Epithelial cell of esophagus (primary cell): ENCODE measurements at regions not wholly inside any gene's neighbourhood (a gene's known extent, or its start where the extent isn't known, plus 50 kb on each side); places are given as distances from the start of the nearest gene placed in this dataset.

Experiments used
- DNase-seq: peaks from one replicate; pipeline ENCODE4 v3.0.0; 2010; ENCODE audit warnings: low read depth
- H3K4me3 ChIP-seq: 2 replicates; pipeline ENCODE4 v1.5.1; 2011; ENCODE audit warnings: mild to moderate bottlenecking, low read length, control low read depth
- TF ChIP-seq, protein P1 (sequence below): IDR thresholded peaks from 2 replicates; pipeline ENCODE4 v1.5.1; 2011; ENCODE audit warnings: low read depth, mild to moderate bottlenecking, low read length, control low read depth, inconsistent platforms; ENCODE audit not compliant: insufficient read depth; ENCODE audit errors: missing control alignments

GRCh38 chr2:30096451-30096850, 50.4 kb upstream of the YPEL5 start:
- DNase-seq: no peak
- H3K4me3 ChIP-seq: no peak overlapping the region
- TF ChIP-seq, protein P1, sequence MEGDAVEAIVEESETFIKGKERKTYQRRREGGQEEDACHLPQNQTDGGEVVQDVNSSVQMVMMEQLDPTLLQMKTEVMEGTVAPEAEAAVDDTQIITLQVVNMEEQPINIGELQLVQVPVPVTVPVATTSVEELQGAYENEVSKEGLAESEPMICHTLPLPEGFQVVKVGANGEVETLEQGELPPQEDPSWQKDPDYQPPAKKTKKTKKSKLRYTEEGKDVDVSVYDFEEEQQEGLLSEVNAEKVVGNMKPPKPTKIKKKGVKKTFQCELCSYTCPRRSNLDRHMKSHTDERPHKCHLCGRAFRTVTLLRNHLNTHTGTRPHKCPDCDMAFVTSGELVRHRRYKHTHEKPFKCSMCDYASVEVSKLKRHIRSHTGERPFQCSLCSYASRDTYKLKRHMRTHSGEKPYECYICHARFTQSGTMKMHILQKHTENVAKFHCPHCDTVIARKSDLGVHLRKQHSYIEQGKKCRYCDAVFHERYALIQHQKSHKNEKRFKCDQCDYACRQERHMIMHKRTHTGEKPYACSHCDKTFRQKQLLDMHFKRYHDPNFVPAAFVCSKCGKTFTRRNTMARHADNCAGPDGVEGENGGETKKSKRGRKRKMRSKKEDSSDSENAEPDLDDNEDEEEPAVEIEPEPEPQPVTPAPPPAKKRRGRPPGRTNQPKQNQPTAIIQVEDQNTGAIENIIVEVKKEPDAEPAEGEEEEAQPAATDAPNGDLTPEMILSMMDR: no peak
